ENCODE measurements at regions not wholly inside any gene's neighbourhood (a gene's known extent, or its start where the extent isn't known, plus 50 kb on each side); places are given as distances from the start of the nearest gene placed in this dataset.

- DNase-seq (ENCODE audit: low read depth): no peak
These were observed 51.7 kb upstream of the RCN1 start for GRCh38 chr11:32039149-32039548.

GRCh38 chr11:32034680-32035079 lies 56.2 kb upstream of the RCN1 start:
- DNase-seq (ENCODE audit: low read depth): no peak

DNA sequence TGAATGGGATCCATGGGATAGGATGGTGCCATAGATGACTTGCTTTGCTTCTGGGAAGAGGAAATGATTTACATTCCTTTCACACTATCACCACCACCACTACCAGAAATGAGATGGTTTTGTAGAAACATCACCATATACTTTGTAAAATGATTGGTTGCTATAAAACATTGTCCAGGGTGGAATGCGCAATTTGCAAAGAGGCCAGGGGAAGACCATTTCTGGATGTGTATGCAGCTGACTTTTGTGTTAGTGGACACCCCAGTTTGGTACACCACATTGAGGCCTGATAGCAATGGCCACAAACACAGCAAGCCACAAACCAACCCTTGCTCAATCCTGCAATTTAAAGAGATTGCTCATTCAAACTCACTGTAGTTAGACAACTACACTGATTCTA lies 56.7 kb upstream of the RCN1 start:
- peak; percentile 92 for DNase-seq (ENCODE audit: low read depth)

- DNase-seq (ENCODE audit: low read depth): no peak
These were observed 57.4 kb upstream of the RCN1 start for GRCh38 chr11:32033491-32033890.

DNA sequence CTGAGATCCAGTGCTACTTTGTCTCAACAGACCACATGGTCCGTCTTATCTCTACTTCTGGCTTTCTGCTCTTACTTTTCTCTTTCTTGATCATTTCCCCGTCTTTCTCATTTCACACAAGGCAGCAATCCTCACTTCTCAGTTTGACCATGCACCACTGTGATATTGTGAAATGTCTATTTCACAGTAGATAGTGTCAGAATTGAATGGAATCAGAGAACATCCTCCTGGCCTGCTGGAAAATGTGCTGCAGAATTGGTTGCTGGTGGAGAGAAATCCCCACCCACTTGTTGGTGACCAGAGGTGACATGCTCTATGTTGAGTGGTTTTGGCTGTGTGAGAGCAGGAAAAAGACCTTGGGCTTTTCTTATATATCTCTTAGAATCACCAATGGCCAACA lies 57.8 kb upstream of the RCN1 start:
- DNase-seq (ENCODE audit: low read depth): no peak

DNA sequence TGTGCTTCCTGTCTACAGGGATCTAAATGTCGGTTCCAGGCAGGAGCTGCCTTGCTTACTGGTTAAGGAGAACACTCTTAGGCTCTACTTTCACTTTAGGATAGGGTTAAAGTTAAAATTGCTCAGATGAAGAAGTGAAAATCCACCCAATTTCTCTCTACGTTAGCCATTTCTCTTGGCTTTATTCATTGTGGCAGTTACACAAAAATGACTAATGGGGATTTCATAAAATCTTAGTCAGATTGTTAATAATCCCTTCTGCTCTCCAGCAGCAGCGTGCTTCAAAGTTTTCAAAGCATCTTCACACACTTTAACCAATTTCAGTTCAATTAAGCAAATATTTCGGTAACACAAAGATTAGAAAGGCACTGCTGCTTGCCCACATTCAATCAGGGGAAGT lies 58.4 kb upstream of the RCN1 start:
- DNase-seq (ENCODE audit: low read depth): no peak

- DNase-seq (ENCODE audit: low read depth): no peak
These were observed 58.8 kb upstream of the RCN1 start for GRCh38 chr11:32032052-32032451.

DNA sequence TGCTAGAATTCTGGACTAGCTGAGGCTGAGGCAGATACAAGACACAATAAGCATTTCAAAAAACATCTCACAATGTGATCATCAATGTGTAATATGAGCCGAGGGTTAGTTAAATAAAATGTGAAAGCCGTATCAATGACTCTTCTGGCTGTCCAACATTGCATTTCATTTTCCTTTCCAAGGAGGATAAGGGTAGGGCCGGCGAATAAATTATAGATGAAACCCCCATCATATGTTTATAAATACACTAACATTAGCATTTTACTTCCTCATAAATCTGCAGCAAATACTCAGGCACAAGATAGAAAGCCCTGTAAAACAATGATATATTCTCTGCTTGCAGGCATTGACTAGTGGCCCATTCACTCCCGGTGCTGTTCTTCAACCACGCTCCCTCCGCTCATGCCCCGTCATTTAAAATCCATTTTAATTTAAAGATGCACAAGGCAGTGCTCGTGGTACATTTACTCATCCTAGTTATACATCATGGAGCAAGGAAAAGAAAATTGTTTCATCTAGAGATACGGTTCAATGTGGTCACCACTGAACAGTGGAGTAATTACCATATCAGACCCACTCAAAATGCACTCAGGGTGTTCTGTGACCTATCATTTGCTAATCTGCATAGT lies 59.9 kb upstream of the RCN1 start:
- no peak for DNase-seq (ENCODE audit: low read depth)

- DNase-seq (ENCODE audit: low read depth): peak; percentile 7
These were observed 61.2 kb upstream of the RCN1 start for GRCh38 chr11:32029721-32030120.

DNA sequence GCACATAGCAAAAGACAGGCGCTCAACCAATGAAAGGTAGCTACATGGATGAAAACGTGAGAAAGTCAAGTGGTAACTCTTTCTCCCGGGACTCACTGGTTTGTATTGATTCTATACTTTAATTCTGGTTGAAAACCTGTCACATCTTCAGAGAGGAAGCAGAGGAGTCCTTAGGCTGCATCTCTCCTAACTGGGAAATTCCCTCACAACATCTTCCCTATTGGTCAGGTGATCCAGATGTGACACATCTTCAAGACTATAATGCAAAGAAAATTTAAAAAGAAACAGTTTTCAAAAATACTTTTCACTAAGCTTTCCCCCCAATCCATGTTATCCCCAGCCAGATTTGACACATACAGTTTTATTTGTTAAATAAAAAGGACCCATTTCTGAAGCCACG lies 62.7 kb upstream of the RCN1 start:
- no peak for DNase-seq (ENCODE audit: low read depth)

DNA sequence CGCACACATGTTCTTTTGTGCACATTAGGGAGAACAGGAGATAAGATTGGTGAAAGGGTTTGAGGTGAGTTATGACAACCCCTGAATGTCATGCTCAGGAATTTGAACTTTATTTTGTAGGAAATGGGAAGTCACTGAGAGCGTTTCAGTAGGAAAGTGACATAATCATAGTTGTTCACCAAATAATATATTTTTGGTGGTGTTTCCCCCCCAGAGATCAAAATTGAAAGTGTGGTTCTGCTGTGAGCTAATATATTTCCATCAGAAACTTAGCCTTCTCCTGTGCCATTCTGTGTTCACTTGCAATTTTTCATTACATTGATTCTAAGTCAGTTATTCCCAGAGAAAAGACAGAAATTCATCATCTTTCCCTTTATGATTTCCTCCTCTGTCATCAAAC lies 64.1 kb upstream of the RCN1 start:
- no peak for DNase-seq (ENCODE audit: low read depth)

- no peak for DNase-seq (ENCODE audit: low read depth)
These were observed 65.9 kb upstream of the RCN1 start for GRCh38 chr11:32024948-32025347.

GRCh38 chr11:32023370-32024305 lies 67.2 kb upstream of the RCN1 start:
- DNase-seq (ENCODE audit: low read depth): no peak

- no peak for DNase-seq (ENCODE audit: low read depth)
These were observed 72.2 kb upstream of the RCN1 start for GRCh38 chr11:32018672-32019071.

GRCh38 chr11:32016111-32016510 lies 74.8 kb upstream of the RCN1 start:
- DNase-seq (ENCODE audit: low read depth): no peak

- no peak for DNase-seq (ENCODE audit: low read depth)
These were observed 75.4 kb upstream of the RCN1 start for GRCh38 chr11:32015427-32015826.

DNA sequence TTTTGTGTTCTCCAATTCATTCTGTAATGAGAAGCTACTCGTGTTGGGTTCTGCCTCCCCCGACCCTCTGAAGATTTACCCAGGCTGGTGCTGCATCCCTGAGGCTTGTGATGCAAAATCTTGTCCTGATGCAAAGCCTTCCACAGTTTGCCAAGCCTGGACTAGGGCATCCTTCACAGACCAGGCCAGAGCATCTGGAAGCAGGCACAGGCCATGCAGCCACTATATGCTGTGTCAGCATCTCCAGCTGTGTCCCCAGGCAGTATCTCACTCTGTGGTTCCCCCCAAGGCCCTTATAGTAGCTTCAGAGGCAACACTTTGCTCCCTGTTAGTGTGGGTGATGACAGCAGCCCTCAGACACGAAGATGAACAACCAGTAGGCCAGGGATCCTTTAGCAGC lies 77.3 kb upstream of the RCN1 start:
- DNase-seq (ENCODE audit: low read depth): no peak

GRCh38 chr11:32012049-32012448 lies 78.8 kb upstream of the RCN1 start:
- DNase-seq (ENCODE audit: low read depth): no peak

- DNase-seq (ENCODE audit: low read depth): no peak
These were observed 81.9 kb upstream of the RCN1 start for GRCh38 chr11:32008880-32009551.

GRCh38 chr11:32006799-32007388 lies 84.0 kb upstream of the RCN1 start:
- peak; percentile 52 for DNase-seq (ENCODE audit: low read depth)

GRCh38 chr11:32005786-32006416 lies 85.0 kb upstream of the RCN1 start:
- DNase-seq (ENCODE audit: low read depth): peak; percentile 87

Data from HT1080 (cell line).